HG02870 (cell line): ENCODE measurements at regions not wholly inside any gene's neighbourhood (a gene's known extent, or its start where the extent isn't known, plus 50 kb on each side); places are given as distances from the start of the nearest gene placed in this dataset.

Experiments used
- ATAC-seq: cut with Tn5 transposase; IDR thresholded peaks from one replicate; pipeline ENCODE4 v1.9.1; 2021; ENCODE audit warnings: mild to moderate bottlenecking, moderate library complexity; ENCODE audit not compliant: unreplicated experiment

DNA sequence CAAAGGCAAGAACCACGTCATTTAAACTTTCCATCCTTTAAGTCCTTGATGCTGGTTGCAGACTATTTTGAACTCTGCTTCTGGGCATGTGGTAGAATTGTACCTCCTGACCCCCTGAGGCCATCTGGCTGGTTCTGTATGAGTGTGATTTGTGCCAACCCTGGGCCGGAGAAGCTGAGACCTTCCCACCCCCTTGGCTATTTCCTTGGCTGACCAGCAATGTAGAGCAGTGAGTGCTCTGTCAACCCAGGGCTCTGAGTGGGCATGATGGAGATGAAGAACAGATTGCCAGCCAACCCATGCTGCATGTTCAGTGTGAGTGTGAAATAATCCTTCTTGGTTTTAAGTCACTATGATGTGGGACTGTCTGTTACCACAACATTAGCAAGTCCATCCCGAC, 82.1 kb upstream of the RASGRP1 start:
- no peak for ATAC-seq

DNA sequence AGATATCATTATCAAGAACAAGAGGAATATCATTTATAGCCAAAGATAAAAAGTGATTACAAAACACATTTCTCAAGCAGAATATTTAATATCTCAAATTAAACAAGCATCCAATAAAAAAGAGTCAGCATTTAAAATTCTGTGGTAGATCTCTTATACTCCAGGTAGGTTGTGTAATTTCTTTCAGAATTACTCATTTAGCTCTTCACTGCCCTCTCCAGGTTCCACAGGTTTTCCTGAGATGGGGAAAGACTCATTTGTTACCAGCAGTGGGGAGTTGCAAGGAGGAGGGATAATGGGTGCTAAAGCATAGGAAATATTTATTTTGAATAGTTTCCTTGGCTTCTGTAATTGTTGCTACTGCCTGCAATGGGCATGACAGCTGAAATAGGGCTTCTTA, 83.1 kb upstream of the RASGRP1 start:
- no peak for ATAC-seq

DNA sequence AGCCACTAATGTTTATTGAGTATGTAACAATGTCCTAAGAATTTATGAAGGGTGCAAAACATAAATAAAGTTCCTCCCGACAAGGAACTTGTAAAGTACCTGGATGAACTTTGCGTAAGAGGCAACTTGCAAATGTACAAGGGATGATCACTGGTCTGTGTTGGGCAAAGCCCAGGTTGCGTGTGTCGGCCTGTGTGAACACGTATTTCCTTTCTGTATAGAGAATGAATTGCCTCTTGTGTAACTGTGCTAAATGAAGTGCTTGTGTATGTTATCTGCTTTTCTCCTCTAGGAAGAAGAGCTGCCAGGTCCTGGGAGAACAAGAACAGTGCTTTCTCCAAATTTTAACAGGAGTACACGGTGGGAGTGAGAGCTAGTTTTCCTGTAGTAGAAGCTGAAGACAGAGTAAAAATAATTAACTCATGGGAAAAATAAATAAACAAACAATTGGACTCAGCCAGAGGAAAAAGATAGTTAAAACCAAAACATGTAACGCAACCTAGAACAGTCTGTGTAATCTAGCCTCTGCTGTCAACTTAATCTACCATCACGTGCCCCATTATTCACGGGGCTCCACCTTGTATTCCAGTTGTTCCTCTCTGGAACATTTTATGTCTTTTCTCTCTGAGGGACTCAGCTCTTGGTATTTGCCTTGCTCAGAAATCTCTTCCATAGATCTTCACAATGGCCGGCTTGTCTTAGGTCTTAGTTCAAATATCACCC, 83.7 kb upstream of the RASGRP1 start:
- ATAC-seq, result no peak

DNA sequence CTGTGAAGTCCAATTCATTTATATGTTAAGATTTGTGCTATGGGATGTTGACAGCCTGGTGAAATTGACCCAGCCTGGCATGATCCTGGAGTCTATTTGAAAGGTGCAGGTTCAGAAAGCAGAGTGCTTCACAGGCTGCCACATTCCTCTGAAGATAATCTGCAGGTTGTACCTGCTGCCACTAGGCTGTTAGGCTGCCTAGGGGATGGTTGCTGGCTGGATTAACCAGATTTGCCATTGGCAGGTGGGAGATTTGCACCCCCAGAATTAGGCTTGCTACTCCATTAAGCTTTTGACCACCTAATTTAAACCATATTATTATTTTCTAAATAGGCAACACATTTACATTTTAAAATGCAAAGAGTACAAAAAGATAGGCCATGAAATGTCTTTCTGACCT, 85.8 kb upstream of the RASGRP1 start:
- ATAC-seq, result no peak

DNA sequence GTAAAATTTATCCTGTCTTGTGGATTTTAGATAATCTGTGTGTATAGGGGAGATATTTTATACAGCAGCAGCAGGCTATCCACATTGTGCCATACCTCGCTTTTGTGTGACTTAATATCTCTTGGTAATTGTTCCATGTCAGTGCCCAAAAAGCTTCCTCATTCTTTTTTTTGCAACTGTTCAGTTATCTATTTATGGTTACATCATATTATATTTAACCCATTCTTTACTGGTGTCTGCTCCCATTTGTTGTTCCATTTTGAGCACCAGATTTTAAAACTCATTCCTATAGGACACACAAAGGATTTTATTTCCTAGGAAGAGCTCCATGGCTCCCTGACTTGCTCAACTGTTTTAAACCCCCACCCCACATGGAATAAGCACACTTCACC, 86.3 kb upstream of the RASGRP1 start:
- ATAC-seq, result no peak

DNA sequence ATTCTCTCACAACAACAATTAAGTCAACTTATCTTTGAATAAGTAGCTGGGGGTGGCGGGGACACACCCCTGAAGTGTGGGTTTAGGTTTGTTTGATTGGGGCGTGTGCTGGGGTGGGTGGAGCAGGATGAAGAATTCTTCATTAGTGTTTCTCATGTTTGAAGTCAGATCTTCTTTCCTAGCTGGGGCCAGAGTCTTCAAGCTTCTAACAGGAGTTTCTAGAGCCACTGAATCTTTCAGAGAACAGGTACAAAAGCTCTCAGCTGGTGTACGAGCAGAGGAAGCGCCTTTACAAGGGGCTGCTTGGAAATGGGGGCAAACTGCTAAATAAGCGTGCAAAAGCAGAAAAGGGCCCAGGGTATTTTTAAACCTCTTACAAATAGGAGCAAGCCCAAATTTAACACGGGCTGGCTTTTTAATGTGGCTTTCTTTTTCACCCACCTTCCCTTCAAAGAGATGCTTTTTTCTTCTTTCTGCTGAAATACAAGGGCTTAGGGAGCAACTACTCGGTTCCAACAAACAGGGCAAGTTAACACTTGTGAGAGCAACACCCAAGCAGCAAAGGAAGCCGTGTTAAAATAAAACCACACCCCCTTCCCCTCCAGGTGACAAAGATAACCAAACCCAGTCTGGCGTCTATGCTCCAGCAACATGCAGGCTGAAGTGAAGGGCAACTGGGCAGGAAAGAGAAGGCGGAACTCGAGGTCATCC, 86.9 kb upstream of the RASGRP1 start:
- no peak for ATAC-seq

DNA sequence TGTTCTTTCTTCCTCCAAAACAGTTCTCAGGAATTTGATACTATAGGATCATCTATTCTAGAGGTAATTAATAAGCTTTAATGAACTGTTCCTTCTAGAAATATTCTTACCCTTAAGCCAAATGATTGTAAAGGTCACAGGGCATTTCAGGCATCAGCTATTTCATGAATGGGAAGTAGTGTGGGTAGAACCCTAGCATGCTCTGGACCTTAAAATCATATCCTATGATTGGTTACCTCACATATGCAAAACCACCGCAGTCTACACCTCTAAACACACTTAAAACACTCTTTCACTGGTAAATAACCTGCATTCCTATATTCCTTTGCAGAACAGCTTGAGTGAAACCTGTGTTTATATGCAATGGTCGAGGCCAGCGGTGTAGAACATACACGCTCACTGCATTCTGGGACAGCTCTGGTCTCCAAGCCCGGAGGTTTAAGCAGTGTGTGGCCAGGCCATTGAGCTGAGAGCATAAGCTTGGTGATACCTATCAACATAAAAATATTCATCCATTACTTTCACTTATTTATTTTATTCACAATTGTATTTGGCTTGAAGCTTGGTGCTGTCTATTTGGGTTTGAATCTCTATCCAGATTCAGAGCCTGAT, 87.7 kb upstream of the RASGRP1 start:
- ATAC-seq, result no peak

DNA sequence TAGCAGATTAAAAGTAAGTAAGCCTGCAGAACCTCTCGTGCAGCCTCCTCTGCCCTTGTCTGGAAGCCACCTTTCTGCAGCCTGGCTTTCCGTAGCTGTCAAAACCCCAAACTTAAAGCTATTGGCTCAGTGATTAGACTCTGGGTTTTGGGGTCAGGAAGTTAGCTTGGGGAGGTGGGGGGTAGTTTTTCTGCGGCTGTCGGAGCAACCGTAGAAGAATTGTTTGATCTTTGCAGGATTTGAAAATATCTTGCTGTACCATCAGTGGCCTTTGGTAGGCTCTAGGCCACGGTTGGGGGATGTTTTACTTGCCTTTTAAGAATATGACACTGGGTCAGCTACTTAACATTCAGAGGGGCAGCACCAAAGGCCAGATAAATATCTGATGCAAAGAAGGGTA, 88.4 kb upstream of the RASGRP1 start:
- no peak for ATAC-seq

DNA sequence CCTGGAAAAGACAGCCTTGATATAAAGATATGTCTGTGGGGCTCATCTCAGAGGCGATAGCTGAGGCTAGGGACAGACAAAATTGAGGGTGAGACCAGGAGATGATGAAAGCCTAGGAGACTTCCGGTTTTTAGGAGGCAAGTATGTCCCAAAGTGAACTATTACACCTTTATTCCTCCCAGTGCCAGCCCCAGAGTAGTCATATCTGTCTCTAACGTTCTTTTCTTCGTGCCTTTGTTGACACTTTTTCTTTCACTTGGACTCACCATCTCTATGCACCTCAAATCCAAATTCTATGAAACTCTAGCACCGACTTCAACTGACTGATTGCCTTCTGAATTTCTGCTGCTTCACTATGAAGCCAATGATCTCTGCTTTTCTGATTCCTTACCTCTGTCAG, 93.8 kb upstream of the RASGRP1 start:
- no peak for ATAC-seq

DNA sequence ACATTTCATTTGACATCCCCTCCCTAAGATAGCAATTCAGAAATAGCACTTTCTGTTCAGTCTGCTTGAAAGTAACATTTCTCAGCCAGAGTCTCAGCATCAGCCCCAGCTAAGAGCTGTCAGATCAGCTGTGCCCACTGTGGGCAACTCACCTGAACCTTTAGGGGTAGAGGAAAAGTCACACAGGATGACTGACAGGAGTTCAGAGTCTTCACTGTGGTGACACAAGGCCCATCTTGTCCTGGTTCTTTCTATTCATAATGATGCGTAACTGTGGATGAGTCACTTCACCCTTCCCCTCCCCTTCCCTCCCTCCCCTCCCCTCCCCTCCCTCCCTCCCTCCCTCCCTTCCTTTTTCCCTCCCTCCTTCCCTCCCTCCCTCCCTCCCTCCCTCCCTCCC, 96.1 kb upstream of the RASGRP1 start:
- no peak for ATAC-seq

DNA sequence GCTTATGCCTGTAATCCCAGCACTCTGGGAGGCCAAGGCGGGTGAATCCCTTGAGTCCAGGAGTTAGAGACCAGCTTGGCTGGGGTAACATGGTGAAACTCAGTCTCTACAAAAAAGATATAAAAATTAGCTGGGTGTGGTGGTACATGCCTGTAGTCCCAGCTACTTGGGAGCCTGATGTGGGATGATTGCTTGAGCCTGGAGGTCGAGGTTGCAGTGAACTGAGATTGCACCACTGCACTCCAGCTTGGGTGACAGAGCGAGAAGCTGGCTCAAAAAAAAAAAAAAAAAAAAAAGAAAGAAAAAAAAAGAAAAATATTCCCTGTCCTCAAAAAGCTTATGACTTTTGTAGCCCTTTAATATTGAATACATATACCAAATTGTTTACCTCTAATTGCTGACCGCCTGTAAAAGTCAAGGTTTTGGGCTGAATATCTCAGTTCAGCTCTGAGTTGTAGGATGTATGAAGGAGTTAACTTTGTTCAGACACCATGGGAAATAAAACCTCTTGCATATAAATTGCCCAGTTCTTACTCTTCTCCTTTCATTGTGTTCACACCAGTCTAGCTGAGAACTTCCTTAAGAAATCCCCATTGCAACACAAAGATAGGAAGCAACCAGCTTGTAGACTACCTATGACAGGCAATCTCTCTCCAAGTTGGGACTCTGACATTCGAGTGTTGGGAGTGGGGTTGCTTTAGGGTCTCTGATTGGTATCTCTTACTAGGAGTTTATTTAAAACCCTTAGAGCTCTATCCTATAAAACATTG, 97.6 kb upstream of the RASGRP1 start:
- ATAC-seq, result no peak

DNA sequence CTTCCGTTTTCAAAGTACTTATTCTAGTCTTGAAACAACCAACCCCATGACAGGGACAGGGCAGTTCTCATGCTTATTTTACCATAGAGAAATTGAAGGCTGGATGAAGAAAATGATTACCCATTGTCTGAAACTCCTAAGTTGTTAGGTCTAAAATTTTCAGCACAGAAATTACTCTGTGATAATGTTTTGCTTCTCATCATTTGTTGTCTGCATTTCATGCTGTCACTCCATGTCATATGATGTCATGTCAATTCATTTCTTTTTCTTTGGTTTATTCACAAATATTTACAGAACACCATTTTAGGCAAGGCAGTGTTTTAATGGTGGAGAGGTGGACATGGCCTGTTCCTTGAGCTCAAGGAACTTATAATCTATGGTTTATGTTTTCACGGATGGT, 98.2 kb upstream of the RASGRP1 start:
- no peak for ATAC-seq

DNA sequence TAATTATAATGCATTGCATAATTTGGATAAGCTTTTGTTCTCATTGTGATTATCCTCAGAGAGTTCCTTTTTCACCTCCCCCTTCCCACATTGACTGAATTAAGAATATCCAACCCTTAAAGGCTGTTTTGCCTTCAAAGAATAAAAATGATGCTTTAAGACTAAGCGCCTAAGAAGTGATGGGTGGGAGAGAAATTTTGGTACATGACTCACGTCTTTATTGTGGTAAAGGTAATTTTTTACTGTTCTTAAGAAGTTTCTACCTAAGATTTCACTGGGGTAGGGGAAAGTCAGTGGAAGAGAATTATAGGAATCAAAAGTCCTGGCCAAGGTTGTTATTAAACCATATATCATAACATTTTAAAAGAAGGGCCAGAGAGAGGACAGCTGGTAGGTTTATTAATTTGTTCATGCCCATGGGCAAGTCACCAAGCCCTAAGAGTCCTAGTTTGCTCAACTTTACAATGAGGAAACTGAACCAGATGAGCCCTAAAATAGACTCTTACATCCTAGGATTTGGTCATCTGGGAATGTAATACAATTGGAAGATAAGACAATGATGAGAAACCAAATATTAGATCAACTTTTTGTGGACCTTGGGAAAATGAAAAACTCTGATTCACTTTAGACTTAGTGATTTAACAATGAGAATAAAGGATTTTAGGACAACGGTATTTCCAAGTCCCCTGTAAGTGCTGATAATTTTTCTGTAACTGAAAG, 101.1 kb upstream of the RASGRP1 start:
- ATAC-seq, result no peak

DNA sequence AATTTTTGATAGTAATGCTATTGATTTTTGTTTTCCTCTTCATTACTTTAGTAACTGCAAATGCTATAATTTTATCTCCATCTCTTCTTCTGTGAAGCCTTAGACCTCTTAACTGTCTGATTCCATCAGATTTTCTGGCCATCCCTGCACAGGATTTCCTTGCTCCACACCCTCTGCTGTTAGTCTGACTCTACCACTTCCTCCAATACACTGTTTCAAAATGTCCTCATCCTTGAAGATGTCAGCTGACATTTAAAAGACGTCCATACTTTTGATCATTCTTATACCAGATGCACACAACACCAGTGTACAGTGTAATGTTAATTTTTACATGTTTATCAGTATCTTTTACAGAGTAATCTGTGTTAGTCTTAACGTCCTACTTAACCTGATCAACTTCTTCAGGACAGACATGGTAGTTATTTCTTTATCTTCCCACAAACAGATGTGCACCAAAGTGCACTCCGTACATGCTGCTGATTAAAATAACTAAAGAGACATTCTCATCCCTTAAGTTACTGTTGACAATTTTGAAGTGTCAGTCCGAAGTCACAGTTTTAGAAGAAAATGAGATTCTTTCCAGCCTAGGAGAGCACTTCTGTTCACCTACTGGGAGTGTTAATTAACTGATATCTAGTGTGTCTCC, 102.4 kb upstream of the RASGRP1 start:
- ATAC-seq, result no peak

DNA sequence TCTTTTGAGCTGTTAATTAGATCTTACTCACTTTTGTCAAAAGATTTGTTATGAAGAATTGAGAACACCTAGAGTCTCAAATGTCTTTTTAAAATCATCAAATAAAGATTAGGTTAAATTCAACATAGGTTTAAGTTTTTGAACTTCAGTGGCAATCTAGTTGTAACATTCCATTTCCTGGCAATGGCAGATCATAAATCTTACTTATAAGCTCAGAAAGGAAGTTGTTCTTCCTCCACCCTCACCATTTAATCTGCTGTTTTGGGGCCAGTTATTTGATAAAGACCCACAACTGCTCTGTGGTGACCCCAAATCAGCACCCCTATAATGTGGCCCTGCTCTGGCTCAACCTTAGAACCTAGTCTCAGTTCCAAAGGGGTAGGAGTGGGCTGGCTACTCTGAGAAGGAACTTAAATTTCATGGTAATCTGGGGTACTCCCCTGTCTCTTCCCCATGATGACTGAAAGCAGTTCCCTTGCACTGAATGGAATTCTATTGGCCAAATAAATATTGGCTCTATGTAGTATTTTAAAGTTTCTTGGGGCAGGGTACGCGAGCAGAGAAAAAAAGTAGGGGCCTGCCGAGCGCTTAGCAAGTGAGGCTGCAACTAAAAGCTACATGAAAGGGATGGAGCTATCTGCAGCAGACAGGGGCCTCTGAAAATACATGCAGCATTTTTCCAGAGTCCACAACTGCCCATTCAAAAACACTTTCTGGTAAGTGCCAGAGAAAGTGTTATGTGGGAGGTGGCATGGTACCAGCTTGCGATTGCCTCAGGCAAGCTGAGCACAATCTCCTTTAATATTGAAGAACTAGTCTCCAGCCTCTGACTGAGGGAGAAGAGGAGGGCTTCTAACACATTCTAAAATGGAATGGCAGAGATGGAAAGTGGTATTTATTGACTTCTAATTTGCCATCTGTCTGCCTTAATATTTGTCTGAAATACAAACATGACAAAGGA, 103.6 kb upstream of the RASGRP1 start:
- ATAC-seq, result no peak

DNA sequence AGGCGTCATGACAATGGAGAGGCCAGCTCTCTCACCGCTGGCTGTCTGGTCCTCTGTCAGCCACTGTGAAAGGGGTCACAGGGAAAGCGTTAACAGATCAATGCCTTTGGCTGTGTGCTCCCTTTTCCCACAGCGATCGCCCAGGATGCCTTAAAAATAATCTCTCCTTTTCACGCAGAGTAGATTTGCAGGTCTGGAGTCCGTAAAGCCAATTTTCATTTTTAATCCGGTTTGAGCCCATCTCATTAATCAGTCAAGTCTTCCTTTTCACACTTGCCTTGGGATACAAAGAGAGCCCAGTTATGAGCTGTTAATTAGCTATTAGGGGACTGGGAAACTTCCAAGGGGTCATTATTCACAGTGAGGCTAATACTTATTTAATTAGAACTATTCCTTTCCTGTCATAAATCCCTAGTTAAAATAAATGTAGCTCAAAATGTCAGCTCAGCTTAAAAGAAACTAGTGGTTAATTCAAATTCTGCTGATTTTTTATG, 104.3 kb upstream of the RASGRP1 start:
- no peak for ATAC-seq

DNA sequence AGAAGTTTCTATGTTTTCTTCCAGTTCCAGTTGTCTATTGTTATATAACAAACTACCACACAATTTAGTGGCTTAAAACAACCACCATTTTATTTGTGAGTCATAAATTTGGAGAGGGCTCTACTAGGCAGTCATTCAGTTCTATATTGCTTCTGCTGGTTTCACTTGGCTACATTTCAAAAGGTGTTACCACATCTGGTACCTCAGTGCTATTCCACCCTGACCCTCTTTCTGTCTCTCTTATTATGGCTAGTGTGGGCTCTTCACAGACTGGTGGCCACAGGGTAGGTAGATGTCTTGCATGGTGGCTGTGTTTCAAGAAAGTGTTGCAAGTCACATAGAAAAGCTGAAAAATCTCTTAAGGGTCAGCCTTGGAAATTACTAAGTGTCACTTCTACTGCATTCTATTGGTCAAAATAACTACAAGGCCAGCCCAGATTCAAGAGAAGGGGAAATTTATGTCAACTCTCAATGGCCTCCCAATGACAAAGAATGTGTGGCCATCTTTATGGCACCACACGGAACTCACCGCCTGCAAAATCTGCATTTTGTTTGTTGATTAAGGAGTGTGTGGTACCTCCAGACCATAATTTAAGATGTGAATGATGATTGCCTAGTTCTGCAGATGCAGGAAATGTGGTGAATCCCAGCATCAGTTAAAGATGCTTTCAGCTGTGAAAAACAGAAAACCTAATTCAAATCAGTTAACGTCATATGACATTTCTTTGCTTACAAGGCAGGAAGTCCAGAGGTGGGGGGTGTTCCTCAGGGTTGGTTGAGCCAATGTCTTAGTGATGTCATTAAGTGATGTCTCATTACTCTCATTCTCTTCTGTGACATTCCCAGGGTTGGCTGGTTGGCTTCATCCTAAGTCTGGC, 105.8 kb upstream of the RASGRP1 start:
- ATAC-seq, result peak; percentile 37

DNA sequence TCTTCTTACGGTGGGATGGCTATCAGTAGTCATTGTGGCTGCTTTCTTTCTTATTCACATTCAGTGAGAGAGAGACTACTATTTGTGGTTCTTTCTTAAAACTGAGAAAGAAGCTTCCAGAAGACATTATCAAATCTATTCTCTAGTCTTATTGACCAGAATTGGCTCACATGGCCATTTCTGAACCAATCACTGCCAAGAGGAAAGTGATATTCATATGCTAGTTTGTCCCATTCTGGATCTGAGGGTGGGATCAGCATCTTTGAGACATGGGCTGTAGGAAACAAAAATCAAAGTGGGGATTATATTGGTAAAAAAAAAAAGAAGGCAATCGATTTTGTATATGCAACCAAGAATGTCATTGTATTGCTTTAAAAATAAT, 106.4 kb upstream of the RASGRP1 start:
- no peak for ATAC-seq
